Ishikawa (cell line): ENCODE measurements at regions not wholly inside any gene's neighbourhood (a gene's known extent, or its start where the extent isn't known, plus 50 kb on each side); places are given as distances from the start of the nearest gene placed in this dataset.

Source experiments
- EGR1 ChIP-seq: IDR thresholded peaks from 2 replicates; pipeline ENCODE4 v1.6.1; 2012
- RAD21 ChIP-seq: IDR thresholded peaks from 2 replicates; pipeline ENCODE4 v1.6.1; 2012; ENCODE audit warnings: low read depth
- REST ChIP-seq: IDR thresholded peaks from 2 replicates; pipeline ENCODE4 v1.6.1; 2012; ENCODE audit warnings: low read depth, mild to moderate bottlenecking
- TEAD4 ChIP-seq: IDR thresholded peaks from 2 replicates; pipeline ENCODE4 v1.6.1; 2012

DNA sequence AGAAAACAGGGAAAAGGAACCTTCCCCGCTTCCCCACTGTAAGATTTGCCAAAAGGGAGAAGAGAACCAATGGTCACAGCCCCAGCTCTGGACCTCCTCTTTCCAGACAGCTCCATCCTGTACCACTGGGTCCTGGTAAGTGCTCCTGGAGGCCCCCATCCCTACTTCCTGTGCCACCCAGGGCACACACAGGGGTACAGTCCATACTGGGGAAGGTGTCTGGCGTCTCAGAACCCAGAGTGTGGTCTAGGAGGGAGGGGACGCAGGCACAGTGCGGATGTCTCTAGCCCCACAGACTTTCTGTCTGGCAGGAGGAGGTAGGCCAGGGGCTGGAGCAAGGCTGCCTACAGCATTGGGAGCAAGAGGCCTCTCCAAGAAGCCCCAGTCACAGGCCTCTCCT, 213.3 kb upstream of the IGFBP3 start:
- TF ChIP-seq EGR1 (no peak), RAD21 (no peak), REST (no peak), TEAD4 (no peak)
